ENCODE measurements at regions not wholly inside any gene's neighbourhood (a gene's known extent, or its start where the extent isn't known, plus 50 kb on each side); places are given as distances from the start of the nearest gene placed in this dataset.

GRCh38 chr18:68354176-68354575 lies 360.7 kb downstream of the TMX3 start:
- TF ChIP-seq POLR2A (IDR thresholded peaks at IDR 0.05) (no peak), CTCF (IDR thresholded peaks at IDR 0.05) (no peak)
